Neural progenitor cell (in vitro differentiated cells): ENCODE measurements at regions not wholly inside any gene's neighbourhood (a gene's known extent, or its start where the extent isn't known, plus 50 kb on each side); places are given as distances from the start of the nearest gene placed in this dataset.

Experiments
- DNase-seq: peaks from one replicate; pipeline ENCODE4 v3.0.0-alpha.2; 2016; ENCODE audit warnings: low spot score
- H2AFZ ChIP-seq: fragments of 200-600 bp; sonication (generic); replicated peaks from 2 replicates; pipeline ENCODE4 v1.6.1; 2016; ENCODE audit warnings: antibody characterized with exemption
- H3F3A ChIP-seq: fragments of 200-600 bp; sonication (generic); 2 replicates; pipeline ENCODE4 v1.6.1; 2016; ENCODE audit warnings: antibody characterized with exemption, low read depth
- H3K27ac ChIP-seq: fragments of 200-600 bp; sonication (generic); 2 replicates; pipeline ENCODE4 v1.5.1; 2016; ENCODE audit warnings: mild to moderate bottlenecking
- H3K27me3 ChIP-seq: fragments of 200-600 bp; sonication (generic); 2 replicates; pipeline ENCODE4 v1.6.1; 2016; ENCODE audit warnings: mild to moderate bottlenecking, moderate library complexity
- H3K36me3 ChIP-seq: fragments of 200-600 bp; sonication (generic); 2 replicates; pipeline ENCODE4 v1.5.1; 2016
- H3K4me1 ChIP-seq: fragments of 200-600 bp; sonication (generic); 2 replicates; pipeline ENCODE4 v1.6.1; 2016; ENCODE audit warnings: mixed run types
- H3K4me2 ChIP-seq: fragments of 200-600 bp; sonication (generic); 2 replicates; pipeline ENCODE4 v1.6.1; 2016
- H3K4me3 ChIP-seq: fragments of 200-600 bp; sonication (generic); 2 replicates; pipeline ENCODE4 v1.5.1; 2016
- H3K79me2 ChIP-seq: fragments of 200-600 bp; sonication (generic); 2 replicates; pipeline ENCODE4 v1.6.1; 2016; ENCODE audit warnings: low read depth
- H3K9ac ChIP-seq: fragments of 200-600 bp; sonication (generic); 2 replicates; pipeline ENCODE4 v1.6.1; 2016
- H3K9me3 ChIP-seq: fragments of 200-600 bp; sonication (generic); 2 replicates; pipeline ENCODE4 v1.5.1; 2016; ENCODE audit warnings: low read depth
- H4K20me1 ChIP-seq: fragments of 200-600 bp; sonication (generic); 2 replicates; pipeline ENCODE4 v1.6.1; 2016; ENCODE audit warnings: low read depth
- H3K27ac Mint-ChIP-seq: 3 replicates; pipeline ENCODE4 v1.8.0; 2021; ENCODE audit warnings: mixed read lengths
- H3K27me3 Mint-ChIP-seq: 2 replicates; pipeline ENCODE4 v1.8.0; 2022; ENCODE audit warnings: low read depth, mild to moderate bottlenecking, inconsistent platforms, moderate library complexity, mixed read lengths; ENCODE audit not compliant: insufficient read depth
- H3K36me3 Mint-ChIP-seq: 3 replicates; pipeline ENCODE4 v1.8.0; 2021; ENCODE audit warnings: mixed read lengths
- H3K4me1 Mint-ChIP-seq: 3 replicates; pipeline ENCODE4 v1.8.0; 2021; ENCODE audit warnings: mixed read lengths
- H3K4me3 Mint-ChIP-seq: 3 replicates; pipeline ENCODE4 v1.8.0; 2021; ENCODE audit warnings: mild to moderate bottlenecking, moderate library complexity, mixed read lengths
- H3K9me3 Mint-ChIP-seq: 3 replicates; pipeline ENCODE4 v1.8.0; 2020; ENCODE audit warnings: mixed read lengths
- CTCF ChIP-seq: fragments of 200-600 bp; sonication (generic); IDR thresholded peaks from 2 replicates; pipeline ENCODE4 v1.5.1; 2017; ENCODE audit warnings: antibody characterized with exemption, mild to moderate bottlenecking
- EZH2 ChIP-seq: fragments of 200-600 bp; sonication (generic); IDR thresholded peaks from 2 replicates; pipeline ENCODE4 v1.6.1; 2017; ENCODE audit warnings: antibody characterized with exemption, mild to moderate bottlenecking, moderate library complexity
- EZH2phosphoT487 ChIP-seq: fragments of 200-600 bp; sonication (generic); IDR thresholded peaks from 2 replicates; pipeline ENCODE4 v1.6.1; 2017; ENCODE audit warnings: antibody characterized with exemption

DNA sequence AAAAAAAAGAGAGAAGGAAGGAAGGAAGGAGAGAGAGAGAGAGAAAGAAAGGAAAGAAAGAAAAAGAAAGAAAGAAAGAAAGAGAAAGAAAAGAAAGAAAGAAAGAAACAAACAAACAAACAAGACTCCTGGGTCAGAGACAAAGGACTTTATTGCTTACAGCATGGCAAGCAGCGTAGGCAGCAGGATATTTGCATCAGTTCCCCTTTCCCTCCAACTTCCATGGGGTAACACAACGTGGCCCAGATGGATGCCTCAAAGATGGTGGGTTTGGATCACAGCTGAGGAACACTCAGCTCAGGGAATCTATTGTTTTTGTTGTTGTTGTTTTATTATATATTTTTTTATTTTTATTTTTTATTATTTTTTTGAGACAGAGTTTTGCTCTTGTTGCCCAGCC is 128.5 kb upstream of the VKORC1L1 start:
- no peaks in the 10 kb centered on the region for H3K27me3 ChIP-seq
- H3K79me2 ChIP-seq, result peaks cover 56% of the 10 kb centered on the region
- H3K4me2 ChIP-seq, result no peak overlapping the region
- no peaks in the 10 kb centered on the region for H3F3A ChIP-seq
- H4K20me1 ChIP-seq, result no peaks in the 10 kb centered on the region
- H3K4me1 ChIP-seq, result peaks cover under 1% of the 10 kb centered on the region
- H2AFZ ChIP-seq, result no peak overlapping the region
- no peaks in the 10 kb centered on the region for H3K36me3 ChIP-seq
- H3K4me3 Mint-ChIP-seq, result no peak overlapping the region
- H3K27ac Mint-ChIP-seq, result peak overlapping the region; percentile 66
- H3K36me3 Mint-ChIP-seq, result peaks cover 9% of the 10 kb centered on the region
- no peak overlapping the region for H3K27ac ChIP-seq
- DNase-seq, result no peak
- TF ChIP-seq EZH2 (no peak), EZH2phosphoT487 (no peak), CTCF (no peak)
- H3K27me3 Mint-ChIP-seq, result peaks cover 2% of the 10 kb centered on the region
- no peak overlapping the region for H3K9ac ChIP-seq
- H3K4me1 Mint-ChIP-seq, result no peaks in the 10 kb centered on the region
- no peaks in the 10 kb centered on the region for H3K9me3 Mint-ChIP-seq
- no peak overlapping the region for H3K4me3 ChIP-seq
- no peaks in the 10 kb centered on the region for H3K9me3 ChIP-seq

DNA sequence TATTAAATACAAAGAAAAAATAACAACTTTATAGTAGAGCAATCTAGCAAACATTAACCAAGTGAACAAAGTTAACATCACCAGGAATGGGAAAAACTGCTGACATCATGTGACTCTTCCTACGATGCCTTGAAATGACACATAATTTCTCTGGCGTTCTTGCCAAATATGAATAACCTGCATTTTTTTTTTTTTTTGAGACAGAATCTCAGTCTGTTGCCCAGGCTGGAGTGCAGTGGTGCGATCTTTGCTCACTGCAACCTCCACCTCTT is 126.5 kb upstream of the VKORC1L1 start:
- no peak overlapping the region for H2AFZ ChIP-seq
- DNase-seq, result no peak
- no peak overlapping the region for H3K27ac Mint-ChIP-seq
- H3K27me3 Mint-ChIP-seq, result peaks cover 2% of the 10 kb centered on the region
- H3F3A ChIP-seq, result no peaks in the 10 kb centered on the region
- peaks cover 9% of the 10 kb centered on the region for H3K4me1 ChIP-seq
- H3K27me3 ChIP-seq, result no peaks in the 10 kb centered on the region
- no peaks in the 10 kb centered on the region for H3K36me3 ChIP-seq
- H3K4me3 ChIP-seq, result no peak overlapping the region
- no peak overlapping the region for H3K4me2 ChIP-seq
- TF ChIP-seq EZH2phosphoT487, result no peak
- TF ChIP-seq EZH2, result no peak
- no peak for TF ChIP-seq CTCF
- H4K20me1 ChIP-seq, result no peaks in the 10 kb centered on the region
- no peaks in the 10 kb centered on the region for H3K9me3 Mint-ChIP-seq
- H3K4me1 Mint-ChIP-seq, result peaks cover 10% of the 10 kb centered on the region
- H3K9ac ChIP-seq, result no peak overlapping the region
- H3K79me2 ChIP-seq, result peaks cover 74% of the 10 kb centered on the region
- no peak overlapping the region for H3K4me3 Mint-ChIP-seq
- H3K36me3 Mint-ChIP-seq, result peaks cover 5% of the 10 kb centered on the region
- no peak overlapping the region for H3K27ac ChIP-seq
- H3K9me3 ChIP-seq, result no peaks in the 10 kb centered on the region

- Histone ChIP-seq H3K79me2 (peaks cover 91% of the 10 kb centered on the region), H3K27me3 (no peaks in the 10 kb centered on the region), H2AFZ (no peak overlapping the region), H3K4me3 (no peak overlapping the region), H3K4me2 (no peak overlapping the region), H3K36me3 (no peaks in the 10 kb centered on the region), H3F3A (no peaks in the 10 kb centered on the region), H3K9me3 (no peaks in the 10 kb centered on the region), H3K9ac (no peak overlapping the region), H4K20me1 (peaks cover 21% of the 10 kb centered on the region), H3K27ac (no peak overlapping the region), H3K4me1 (peaks cover 20% of the 10 kb centered on the region)
- Mint-ChIP-seq H3K9me3 (no peaks in the 10 kb centered on the region), H3K4me1 (peaks cover 18% of the 10 kb centered on the region), H3K27ac (no peak overlapping the region), H3K36me3 (peaks cover 4% of the 10 kb centered on the region), H3K27me3 (peaks cover 6% of the 10 kb centered on the region), H3K4me3 (peak overlapping the region; percentile 99)
- TF ChIP-seq EZH2phosphoT487 (no peak), CTCF (no peak)
- no peak for DNase-seq
Observed at GRCh38 chr7:65749039-65749438, 123.8 kb upstream of the VKORC1L1 start.

DNA sequence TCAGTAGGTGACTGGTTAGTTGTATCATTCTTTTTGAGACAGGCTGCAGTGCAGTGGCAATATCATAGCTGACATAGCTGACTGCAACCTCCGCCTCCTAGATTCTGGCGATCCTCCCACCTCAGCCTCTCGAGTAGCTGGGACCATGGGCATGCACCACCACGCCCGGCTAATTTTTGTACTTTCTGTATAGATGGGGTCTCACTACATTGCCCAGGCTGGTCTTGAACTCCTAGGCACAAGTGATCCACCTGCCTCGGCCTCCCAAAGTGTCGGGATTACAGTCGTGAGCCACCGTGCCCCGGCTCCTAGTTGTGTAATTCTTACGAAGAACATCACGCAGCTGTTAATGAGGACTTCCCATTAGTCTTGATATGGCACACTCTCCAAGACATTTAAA is 123.4 kb upstream of the VKORC1L1 start:
- Histone ChIP-seq H3K4me3 (peak overlapping the region; percentile 92), H3K4me2 (peak overlapping the region; percentile 91), H3K36me3 (no peaks in the 10 kb centered on the region), H3K27ac (no peak overlapping the region), H4K20me1 (peaks cover 24% of the 10 kb centered on the region), H3K9me3 (no peaks in the 10 kb centered on the region), H3K27me3 (no peaks in the 10 kb centered on the region), H3K4me1 (peaks cover 20% of the 10 kb centered on the region), H2AFZ (no peak overlapping the region), H3F3A (no peaks in the 10 kb centered on the region), H3K79me2 (peaks cover 93% of the 10 kb centered on the region), H3K9ac (no peak overlapping the region)
- Mint-ChIP-seq H3K9me3 (no peaks in the 10 kb centered on the region), H3K4me3 (peak overlapping the region; percentile 99), H3K27me3 (peaks cover 6% of the 10 kb centered on the region), H3K4me1 (peaks cover 18% of the 10 kb centered on the region), H3K27ac (no peak overlapping the region), H3K36me3 (peaks cover 2% of the 10 kb centered on the region)
- TF ChIP-seq CTCF (no peak), EZH2 (no peak), EZH2phosphoT487 (no peak)
- no peak for DNase-seq
